ENCODE measurements at regions not wholly inside any gene's neighbourhood (a gene's known extent, or its start where the extent isn't known, plus 50 kb on each side); places are given as distances from the start of the nearest gene placed in this dataset.

DNA sequence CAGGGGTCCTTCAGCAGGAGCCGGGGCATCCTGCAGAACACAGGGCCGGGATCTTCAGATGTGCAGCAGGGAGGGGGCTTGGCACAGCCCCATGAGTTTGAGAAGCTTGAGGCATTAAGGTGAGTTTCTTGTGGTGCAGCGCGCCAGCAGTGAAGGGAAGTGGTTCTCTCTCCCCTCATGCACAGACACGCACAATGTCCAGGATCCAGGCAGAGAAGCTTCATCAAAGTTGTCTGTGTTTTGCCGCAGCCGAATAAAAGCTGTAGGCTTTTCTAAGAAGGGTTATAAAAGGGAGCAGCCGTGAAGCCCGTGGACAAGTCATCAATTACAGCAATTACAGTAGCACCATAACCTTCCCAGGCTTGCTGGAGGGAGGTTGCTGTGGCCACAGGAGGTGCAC is 491.0 kb upstream of the CDH4 start:
- CTCF ChIA-PET = no interaction called here
- POLR2A ChIA-PET = no interaction called here
- H3K4me3 ChIP-seq (ENCODE audit: low read depth, low read length) = no peak overlapping the region
- DNase-seq (ENCODE audit: low read depth) = no peak
- no peaks in the 10 kb centered on the region for H3K27me3 ChIP-seq (ENCODE audit: control insufficient read depth, insufficient read depth, low read length)
- TF ChIP-seq, protein P1, sequence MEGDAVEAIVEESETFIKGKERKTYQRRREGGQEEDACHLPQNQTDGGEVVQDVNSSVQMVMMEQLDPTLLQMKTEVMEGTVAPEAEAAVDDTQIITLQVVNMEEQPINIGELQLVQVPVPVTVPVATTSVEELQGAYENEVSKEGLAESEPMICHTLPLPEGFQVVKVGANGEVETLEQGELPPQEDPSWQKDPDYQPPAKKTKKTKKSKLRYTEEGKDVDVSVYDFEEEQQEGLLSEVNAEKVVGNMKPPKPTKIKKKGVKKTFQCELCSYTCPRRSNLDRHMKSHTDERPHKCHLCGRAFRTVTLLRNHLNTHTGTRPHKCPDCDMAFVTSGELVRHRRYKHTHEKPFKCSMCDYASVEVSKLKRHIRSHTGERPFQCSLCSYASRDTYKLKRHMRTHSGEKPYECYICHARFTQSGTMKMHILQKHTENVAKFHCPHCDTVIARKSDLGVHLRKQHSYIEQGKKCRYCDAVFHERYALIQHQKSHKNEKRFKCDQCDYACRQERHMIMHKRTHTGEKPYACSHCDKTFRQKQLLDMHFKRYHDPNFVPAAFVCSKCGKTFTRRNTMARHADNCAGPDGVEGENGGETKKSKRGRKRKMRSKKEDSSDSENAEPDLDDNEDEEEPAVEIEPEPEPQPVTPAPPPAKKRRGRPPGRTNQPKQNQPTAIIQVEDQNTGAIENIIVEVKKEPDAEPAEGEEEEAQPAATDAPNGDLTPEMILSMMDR (IDR thresholded peaks at IDR 0.05; ENCODE audit: insufficient read depth, low read depth, low read length) = no peak
- no peaks in the 10 kb centered on the region for H3K36me3 ChIP-seq (ENCODE audit: control insufficient read depth, insufficient read depth, low read length)

DNA sequence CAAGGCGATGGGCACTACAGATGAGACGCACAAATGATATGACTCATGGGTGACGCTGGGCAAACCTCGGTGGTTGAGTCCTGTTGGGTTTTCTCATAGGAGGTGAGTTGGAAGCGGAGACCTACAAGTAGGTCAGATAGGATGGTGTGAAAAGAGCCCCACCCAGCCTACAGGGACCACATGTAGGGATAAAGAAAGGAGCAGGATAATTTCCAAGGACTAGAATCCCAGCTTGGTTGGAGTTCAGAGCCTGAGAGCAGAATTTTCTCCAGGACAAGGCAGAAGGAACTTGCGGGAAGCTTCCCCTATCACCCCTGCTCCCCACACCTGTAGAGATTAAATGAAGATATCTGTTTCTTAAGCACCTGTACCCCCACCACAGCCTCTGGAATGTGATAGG is 489.7 kb upstream of the CDH4 start:
- CTCF ChIA-PET = no interaction called here
- no peak overlapping the region for H3K4me3 ChIP-seq (ENCODE audit: low read depth, low read length)
- TF ChIP-seq, protein P1 (IDR thresholded peaks at IDR 0.05; ENCODE audit: insufficient read depth, low read depth, low read length) = no peak
- no peak for DNase-seq (ENCODE audit: low read depth)
- POLR2A ChIA-PET = no interaction called here
- H3K36me3 ChIP-seq (ENCODE audit: control insufficient read depth, insufficient read depth, low read length) = no peaks in the 10 kb centered on the region
- H3K27me3 ChIP-seq (ENCODE audit: control insufficient read depth, insufficient read depth, low read length) = no peaks in the 10 kb centered on the region

DNA sequence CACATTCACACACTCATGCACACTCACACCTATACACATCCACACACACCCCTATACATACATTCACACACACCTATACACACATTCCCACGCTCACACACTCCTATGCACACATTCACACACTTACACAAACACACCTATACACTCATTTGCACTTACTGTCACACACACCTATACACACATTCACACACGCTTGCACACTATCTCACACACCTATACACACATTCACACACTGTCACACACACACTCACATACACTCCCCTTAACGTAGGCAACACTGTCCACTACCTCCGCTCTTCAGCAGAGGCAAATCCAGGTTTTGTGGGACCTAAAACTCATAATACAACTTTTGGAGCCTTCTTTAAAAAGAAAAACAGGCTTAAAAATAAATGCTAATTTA is 487.7 kb upstream of the CDH4 start:
- Histone ChIP-seq H3K27me3 (ENCODE audit: control insufficient read depth, insufficient read depth, low read length) (no peaks in the 10 kb centered on the region), H3K4me3 (ENCODE audit: low read depth, low read length) (no peak overlapping the region), H3K36me3 (ENCODE audit: control insufficient read depth, insufficient read depth, low read length) (no peaks in the 10 kb centered on the region)
- ChIA-PET CTCF (no interaction called here), POLR2A (no interaction called here)
- TF ChIP-seq, protein P1 (IDR thresholded peaks at IDR 0.05; ENCODE audit: insufficient read depth, low read depth, low read length) = no peak
- no peak for DNase-seq (ENCODE audit: low read depth)

DNA sequence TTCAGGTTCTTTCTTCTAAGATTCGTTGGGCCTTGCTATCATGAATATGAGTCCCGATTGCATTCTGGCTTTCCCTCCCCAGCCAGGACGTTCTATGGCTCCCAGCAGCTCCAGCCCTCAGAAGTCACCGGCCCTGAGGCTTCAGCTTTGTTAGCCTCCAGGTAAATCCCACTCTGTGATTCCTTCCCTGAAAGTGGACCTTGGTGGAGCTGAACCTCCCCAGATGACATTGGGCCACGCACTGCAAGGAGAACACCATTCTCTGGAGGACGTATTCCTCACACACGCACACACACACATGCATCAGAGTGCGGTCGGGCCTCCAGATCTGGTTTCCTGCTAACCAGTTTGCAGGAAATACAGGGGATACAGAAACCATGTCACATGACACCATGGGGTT is 487.3 kb upstream of the CDH4 start:
- Histone ChIP-seq H3K36me3 (ENCODE audit: control insufficient read depth, insufficient read depth, low read length) (no peaks in the 10 kb centered on the region), H3K4me3 (ENCODE audit: low read depth, low read length) (no peak overlapping the region), H3K27me3 (ENCODE audit: control insufficient read depth, insufficient read depth, low read length) (no peaks in the 10 kb centered on the region)
- TF ChIP-seq, protein P1 (IDR thresholded peaks at IDR 0.05; ENCODE audit: insufficient read depth, low read depth, low read length) = no peak
- no peak for DNase-seq (ENCODE audit: low read depth)
- CTCF ChIA-PET = no interaction called here
- POLR2A ChIA-PET = no interaction called here

DNA sequence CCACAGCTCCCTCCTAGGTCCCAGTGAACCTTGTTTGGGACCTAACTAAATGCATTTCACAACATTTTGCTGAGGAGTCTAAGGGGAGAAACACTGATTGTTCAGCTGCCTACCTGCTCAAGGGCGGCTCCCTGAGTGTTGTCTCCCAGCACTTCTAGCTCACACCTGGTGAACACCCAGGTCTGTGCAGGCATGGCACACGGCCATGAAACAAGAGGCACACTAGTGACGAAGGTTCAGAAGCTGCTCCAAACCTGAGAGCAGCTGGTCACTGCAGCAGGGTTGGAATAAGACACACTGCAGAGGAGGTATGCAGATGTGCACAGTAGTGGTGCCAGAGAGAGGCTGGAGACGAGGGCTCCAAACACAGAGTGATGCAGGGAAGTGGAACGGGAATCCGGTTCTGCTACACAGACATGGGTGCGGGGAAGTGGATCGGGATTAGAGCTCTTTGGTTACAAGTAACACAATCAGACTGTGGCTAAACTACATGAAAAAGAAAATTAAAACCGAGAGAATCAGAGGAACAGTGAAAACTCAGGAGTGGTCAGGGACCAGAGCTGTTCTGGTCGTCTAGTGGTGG is 486.1 kb upstream of the CDH4 start:
- TF ChIP-seq, protein P1 (IDR thresholded peaks at IDR 0.05; ENCODE audit: insufficient read depth, low read depth, low read length) = no peak
- ChIA-PET CTCF (no interaction called here), POLR2A (no interaction called here)
- H3K36me3 ChIP-seq (ENCODE audit: control insufficient read depth, insufficient read depth, low read length) = no peaks in the 10 kb centered on the region
- DNase-seq (ENCODE audit: low read depth) = no peak
- no peak overlapping the region for H3K4me3 ChIP-seq (ENCODE audit: low read depth, low read length)
- H3K27me3 ChIP-seq (ENCODE audit: control insufficient read depth, insufficient read depth, low read length) = no peaks in the 10 kb centered on the region
